WTC11 (cell line): ENCODE measurements at regions not wholly inside any gene's neighbourhood (a gene's known extent, or its start where the extent isn't known, plus 50 kb on each side); places are given as distances from the start of the nearest gene placed in this dataset.

Experiments
- ATAC-seq: fragments of 200-7000 bp; cut with Tn5 transposase; 2 replicates; pipeline ENCODE4 v1.10.0; 2021; ENCODE audit warnings: mild to moderate bottlenecking, moderate library complexity
- CTCF ChIA-PET: fragments of 300-600 bp; sonication (Branson Sonifier 250); formaldehyde crosslinking; loops from one replicate; lab custom pipeline; 2021; ENCODE audit warnings: antibody characterized with exemption; lab: Charles Lee
- POLR2A ChIA-PET: fragments of 350-600 bp; sonication (Branson Sonifier 250); formaldehyde crosslinking; loops from one replicate; lab custom pipeline; 2021; ENCODE audit warnings: antibody characterized with exemption; lab: Charles Lee
- DNase-seq: peaks from one replicate; pipeline ENCODE4 v3.0.0; 2021; ENCODE audit warnings: low spot score
- H3K27ac Mint-ChIP-seq: 2 replicates; pipeline ENCODE4 v1.8.0; 2021; ENCODE audit warnings: mixed read lengths
- H3K27me3 Mint-ChIP-seq: 2 replicates; pipeline ENCODE4 v1.8.0; 2021; ENCODE audit warnings: low read depth, mild to moderate bottlenecking, moderate library complexity, mixed read lengths
- H3K36me3 Mint-ChIP-seq: 2 replicates; pipeline ENCODE4 v1.8.0; 2021; ENCODE audit warnings: mixed read lengths
- H3K4me1 Mint-ChIP-seq: 2 replicates; pipeline ENCODE4 v1.8.0; 2022; ENCODE audit warnings: mixed read lengths
- H3K4me3 Mint-ChIP-seq: 2 replicates; pipeline ENCODE4 v1.8.0; 2021; ENCODE audit warnings: mild to moderate bottlenecking, moderate library complexity, mixed read lengths
- H3K9me3 Mint-ChIP-seq: 2 replicates; pipeline ENCODE4 v1.8.0; 2021; ENCODE audit warnings: mixed read lengths
- ATF1 ChIP-seq: sonication (generic); formaldehyde crosslinking; IDR thresholded peaks from 2 replicates; pipeline ENCODE4 v1.8.1; 2023; ENCODE audit warnings: mild to moderate bottlenecking, moderate library complexity, missing genetic modification reagents
- ATF2 ChIP-seq: sonication (generic); formaldehyde crosslinking; IDR thresholded peaks from 2 replicates; pipeline ENCODE4 v1.8.1; 2022; ENCODE audit warnings: low read depth, missing genetic modification reagents, borderline replicate concordance
- ATF6 ChIP-seq: sonication (generic); formaldehyde crosslinking; IDR thresholded peaks from 2 replicates; pipeline ENCODE4 v1.8.1; 2023; ENCODE audit warnings: mild to moderate bottlenecking, missing genetic modification reagents
- FOXP1 ChIP-seq: sonication (generic); formaldehyde crosslinking; IDR thresholded peaks from 2 replicates; pipeline ENCODE4 v1.8.0; 2022; ENCODE audit warnings: missing genetic modification reagents, mild to moderate bottlenecking, moderate library complexity, borderline replicate concordance
- GRHL2 ChIP-seq: fragments of 250-450 bp; sonication (Bioruptor Pico); IDR thresholded peaks from 2 replicates; pipeline ENCODE4 v1.8.0; 2022; ENCODE audit warnings: mild to moderate bottlenecking, moderate library complexity; ENCODE audit not compliant: insufficient replicate concordance, severe bottlenecking
- NFE2L1 ChIP-seq: sonication (generic); formaldehyde crosslinking; IDR thresholded peaks from 2 replicates; pipeline ENCODE4 v1.8.1; 2023; ENCODE audit warnings: missing genetic modification reagents
- NR3C1 ChIP-seq: sonication (generic); formaldehyde crosslinking; conservative IDR thresholded peaks from 2 replicates; pipeline ENCODE4 v1.8.1; 2023; ENCODE audit warnings: low read depth, mild to moderate bottlenecking, missing genetic modification reagents
- SMAD3 ChIP-seq: sonication (generic); formaldehyde crosslinking; IDR thresholded peaks from 2 replicates; pipeline ENCODE4 v1.8.0; 2022; ENCODE audit warnings: missing genetic modification reagents, mild to moderate bottlenecking, borderline replicate concordance
- SOX15 ChIP-seq: fragments of 250-450 bp; sonication (Bioruptor Pico); IDR thresholded peaks from 2 replicates; pipeline ENCODE4 v1.9.0; 2021; ENCODE audit warnings: mild to moderate bottlenecking
- TCF7 ChIP-seq: sonication (generic); formaldehyde crosslinking; IDR thresholded peaks from 2 replicates; pipeline ENCODE4 v1.8.0; 2022; ENCODE audit warnings: mild to moderate bottlenecking, low read depth, missing genetic modification reagents, moderate library complexity
- ZNF219 ChIP-seq: sonication (generic); formaldehyde crosslinking; IDR thresholded peaks from 2 replicates; pipeline ENCODE4 v1.8.0; 2023; ENCODE audit warnings: missing genetic modification reagents, mild to moderate bottlenecking, borderline replicate concordance
- ZNF263 ChIP-seq: sonication (generic); formaldehyde crosslinking; IDR thresholded peaks from 2 replicates; pipeline ENCODE4 v1.8.1; 2022; ENCODE audit warnings: low read depth, mild to moderate bottlenecking, moderate library complexity, missing genetic modification reagents
- ZNF281 ChIP-seq: sonication (generic); formaldehyde crosslinking; IDR thresholded peaks from 2 replicates; pipeline ENCODE4 v1.8.0; 2023; ENCODE audit warnings: mild to moderate bottlenecking, missing genetic modification reagents
- ZNF423 ChIP-seq: fragments of 250-450 bp; sonication (Bioruptor Pico); IDR thresholded peaks from 2 replicates; pipeline ENCODE4 v2.1.2; 2022; ENCODE audit warnings: mild to moderate bottlenecking, moderate library complexity
- ZNF671 ChIP-seq: fragments of 250-450 bp; sonication (Bioruptor Pico); IDR thresholded peaks from 2 replicates; pipeline ENCODE4 v1.8.0; 2021; ENCODE audit warnings: mild to moderate bottlenecking
- TF ChIP-seq, protein P1 (sequence below): fragments of 250-450 bp; sonication (Bioruptor Pico); conservative IDR thresholded peaks from 2 replicates; pipeline ENCODE4 v1.9.0; 2021; ENCODE audit warnings: mild to moderate bottlenecking
- TF ChIP-seq, protein P2 (sequence below): sonication (generic); formaldehyde crosslinking; IDR thresholded peaks from 2 replicates; pipeline ENCODE4 v1.8.0; 2022; ENCODE audit warnings: mild to moderate bottlenecking, missing genetic modification reagents
- TF ChIP-seq, protein P3 (sequence below): sonication (generic); formaldehyde crosslinking; IDR thresholded peaks from 2 replicates; pipeline ENCODE4 v1.8.0; 2022; ENCODE audit warnings: mild to moderate bottlenecking, missing genetic modification reagents

DNA sequence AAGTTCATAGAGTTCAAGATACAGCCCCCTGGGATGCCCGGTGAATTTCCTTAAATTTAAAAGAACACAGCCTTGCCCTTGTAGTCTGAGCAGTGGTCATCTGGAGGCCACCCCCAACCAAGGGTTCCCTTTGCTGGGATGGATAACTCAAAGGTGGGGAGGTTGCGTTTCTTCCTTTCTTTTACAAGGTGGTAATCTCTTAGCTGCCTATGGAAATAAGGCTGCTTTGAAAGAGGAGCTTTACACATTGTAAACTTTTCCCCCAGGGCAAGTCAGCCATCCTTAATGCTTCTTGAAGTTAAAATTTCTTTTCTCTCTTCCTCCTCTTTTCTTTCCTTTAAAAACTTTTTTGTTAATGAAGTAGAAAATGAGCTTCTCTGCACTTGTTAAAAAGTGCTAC, 71.2 kb upstream of the PRDM1 start (continued):
- TF ChIP-seq ATF6, result no peak
- no peak for TF ChIP-seq SOX15 (CRISPR knock-in tag)
- TF ChIP-seq, protein P1, sequence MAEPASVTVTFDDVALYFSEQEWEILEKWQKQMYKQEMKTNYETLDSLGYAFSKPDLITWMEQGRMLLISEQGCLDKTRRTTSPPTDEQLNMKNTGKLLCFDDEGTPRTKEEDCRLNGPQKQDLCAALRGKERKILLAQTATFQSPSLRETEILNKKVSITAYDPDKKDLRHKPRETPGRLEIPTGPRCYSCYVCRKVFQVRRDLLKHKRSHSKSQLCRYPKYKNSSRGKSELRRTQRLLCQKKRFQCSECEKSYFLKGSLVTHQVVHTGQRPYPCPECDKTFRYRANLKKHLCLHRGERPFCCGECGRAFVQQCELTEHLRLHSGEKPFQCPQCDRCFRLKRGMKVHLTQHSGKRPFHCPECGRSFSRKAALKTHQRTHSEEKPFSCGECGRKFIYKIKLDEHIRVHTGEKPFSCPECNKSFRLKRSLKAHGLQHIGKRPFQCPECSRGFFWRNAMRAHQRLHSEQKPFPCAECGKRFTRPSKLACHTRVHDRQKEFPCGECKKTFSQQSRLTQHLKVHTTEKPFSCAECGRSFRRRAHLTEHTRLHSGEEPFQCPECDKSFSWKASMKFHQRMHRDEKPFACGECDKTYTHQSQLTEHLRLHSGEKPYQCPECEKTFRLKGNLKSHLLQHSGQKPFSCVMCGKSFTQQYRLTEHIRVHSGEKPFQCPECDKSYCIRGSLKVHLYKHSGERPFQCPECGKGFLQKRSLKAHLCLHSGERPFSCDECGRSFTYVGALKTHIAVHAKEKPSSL (CRISPR knock-in tag), result no peak

GRCh38 chr6:106011476-106011875, 74.7 kb upstream of the PRDM1 start:
- Mint-ChIP-seq H3K9me3 (no peaks in the 10 kb centered on the region), H3K36me3 (no peaks in the 10 kb centered on the region), H3K4me3 (no peak overlapping the region)
- DNase-seq (no peak), ATAC-seq (no peak)
- POLR2A ChIA-PET, result no interaction called here
- TF ChIP-seq ZNF423 (CRISPR knock-in tag) (no peak), ZNF219 (CRISPR knock-in tag) (no peak), ZNF671 (CRISPR knock-in tag) (no peak), NR3C1 (CRISPR knock-in tag) (no peak), TCF7 (CRISPR knock-in tag) (no peak), ZNF263 (no peak), ATF6 (no peak), FOXP1 (CRISPR knock-in tag) (no peak), NFE2L1 (no peak), ZNF281 (no peak), SOX15 (CRISPR knock-in tag) (no peak), SMAD3 (CRISPR knock-in tag) (no peak), GRHL2 (CRISPR knock-in tag) (no peak)
- TF ChIP-seq, protein P2, sequence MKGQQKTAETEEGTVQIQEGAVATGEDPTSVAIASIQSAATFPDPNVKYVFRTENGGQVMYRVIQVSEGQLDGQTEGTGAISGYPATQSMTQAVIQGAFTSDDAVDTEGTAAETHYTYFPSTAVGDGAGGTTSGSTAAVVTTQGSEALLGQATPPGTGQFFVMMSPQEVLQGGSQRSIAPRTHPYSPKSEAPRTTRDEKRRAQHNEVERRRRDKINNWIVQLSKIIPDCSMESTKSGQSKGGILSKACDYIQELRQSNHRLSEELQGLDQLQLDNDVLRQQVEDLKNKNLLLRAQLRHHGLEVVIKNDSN, result no peak
- TF ChIP-seq, all 79 proteins: peak for 0
- Mint-ChIP-seq H3K27ac (no peak overlapping the region), H3K4me1 (peaks cover 23% of the 10 kb centered on the region), H3K27me3 (peaks cover 34% of the 10 kb centered on the region)
- CTCF ChIA-PET, result no interaction called here

DNA sequence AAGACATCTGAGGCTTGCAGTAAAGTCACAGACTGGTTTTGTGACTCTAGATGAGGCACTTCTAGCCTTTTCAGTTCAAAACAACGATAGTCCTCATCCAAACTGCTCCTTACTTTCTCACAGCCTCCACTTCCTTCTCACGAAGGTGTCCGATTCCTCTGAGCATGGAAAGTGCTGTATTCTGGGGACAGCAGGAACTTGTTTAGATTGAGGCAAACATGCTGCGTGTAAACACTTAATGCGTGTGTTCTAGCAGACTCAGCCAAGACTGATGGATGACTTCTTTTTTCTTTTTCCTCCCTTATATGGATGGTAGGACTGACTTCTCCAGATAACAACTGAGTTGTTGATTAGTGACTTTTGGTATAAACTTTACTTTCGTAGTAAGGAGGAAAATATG, 80.2 kb upstream of the PRDM1 start:
- no peak overlapping the region for H3K4me3 Mint-ChIP-seq
- ChIA-PET POLR2A (no interaction called here), CTCF (no interaction called here)
- no peaks in the 10 kb centered on the region for H3K9me3 Mint-ChIP-seq
- peaks cover 71% of the 10 kb centered on the region for H3K27me3 Mint-ChIP-seq
- H3K36me3 Mint-ChIP-seq, result no peaks in the 10 kb centered on the region
- ATAC-seq, result no peak
- H3K27ac Mint-ChIP-seq, result no peak overlapping the region
- no peak for DNase-seq
- H3K4me1 Mint-ChIP-seq, result peaks cover 54% of the 10 kb centered on the region
- no peak for TF ChIP-seq ZNF263
- TF ChIP-seq, protein P3, sequence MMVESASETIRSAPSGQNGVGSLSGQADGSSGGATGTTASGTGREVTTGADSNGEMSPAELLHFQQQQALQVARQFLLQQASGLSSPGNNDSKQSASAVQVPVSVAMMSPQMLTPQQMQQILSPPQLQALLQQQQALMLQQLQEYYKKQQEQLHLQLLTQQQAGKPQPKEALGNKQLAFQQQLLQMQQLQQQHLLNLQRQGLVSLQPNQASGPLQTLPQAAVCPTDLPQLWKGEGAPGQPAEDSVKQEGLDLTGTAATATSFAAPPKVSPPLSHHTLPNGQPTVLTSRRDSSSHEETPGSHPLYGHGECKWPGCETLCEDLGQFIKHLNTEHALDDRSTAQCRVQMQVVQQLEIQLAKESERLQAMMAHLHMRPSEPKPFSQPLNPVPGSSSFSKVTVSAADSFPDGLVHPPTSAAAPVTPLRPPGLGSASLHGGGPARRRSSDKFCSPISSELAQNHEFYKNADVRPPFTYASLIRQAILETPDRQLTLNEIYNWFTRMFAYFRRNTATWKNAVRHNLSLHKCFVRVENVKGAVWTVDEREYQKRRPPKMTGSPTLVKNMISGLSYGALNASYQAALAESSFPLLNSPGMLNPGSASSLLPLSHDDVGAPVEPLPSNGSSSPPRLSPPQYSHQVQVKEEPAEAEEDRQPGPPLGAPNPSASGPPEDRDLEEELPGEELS (CRISPR knock-in tag), result no peak
- TF ChIP-seq ATF6, result no peak
- no peak for TF ChIP-seq ATF1 (CRISPR knock-in tag)
- no peak for TF ChIP-seq ATF2 (CRISPR knock-in tag)
